HepG2 (cell line): ENCODE measurements at regions not wholly inside any gene's neighbourhood (a gene's known extent, or its start where the extent isn't known, plus 50 kb on each side); places are given as distances from the start of the nearest gene placed in this dataset.

Source experiments
- CBX5 ChIP-seq: sonication (generic); formaldehyde crosslinking; IDR thresholded peaks from 2 replicates; pipeline ENCODE4 v1.4.0; 2020; ENCODE audit warnings: missing genetic modification reagents, borderline replicate concordance
- ELF4 ChIP-seq: sonication (generic); formaldehyde crosslinking; IDR thresholded peaks from 2 replicates; pipeline ENCODE4 v1.5.0; 2020; ENCODE audit warnings: missing genetic modification reagents, mild to moderate bottlenecking, moderate library complexity, borderline replicate concordance
- MED13 ChIP-seq: sonication (generic); formaldehyde crosslinking; IDR thresholded peaks from 2 replicates; pipeline ENCODE4 v1.5.0; 2020; ENCODE audit warnings: missing genetic modification reagents
- MYNN ChIP-seq: sonication (generic); formaldehyde crosslinking; IDR thresholded peaks from 2 replicates; pipeline ENCODE4 v1.4.0; 2020; ENCODE audit warnings: mild to moderate bottlenecking, low read depth, missing genetic modification reagents
- RNF219 ChIP-seq: sonication (generic); formaldehyde crosslinking; IDR thresholded peaks from 2 replicates; pipeline ENCODE4 v1.5.0; 2020; ENCODE audit warnings: mild to moderate bottlenecking, missing genetic modification reagents
- SP1 ChIP-seq, 2 experiments: fragments of 450-650 bp in 1 of 2; sonication (generic) in 1 of 2; formaldehyde crosslinking in 1 of 2; IDR thresholded peaks; 2 replicates each; pipeline versions ENCODE4 v1.4.0 to v1.6.1; 2016 to 2020; ENCODE audit warnings: missing genetic modification reagents in 1 of 2
- SYNCRIP ChIP-seq: fragments of 200-400 bp; formaldehyde crosslinking; IDR thresholded peaks from 2 replicates; pipeline ENCODE4 v1.6.1; 2018; ENCODE audit warnings: mild to moderate bottlenecking, low read depth, low read length; ENCODE audit not compliant: insufficient read depth
- TMF1 ChIP-seq: sonication (generic); formaldehyde crosslinking; IDR thresholded peaks from 2 replicates; pipeline ENCODE4 v1.8.1; 2022; ENCODE audit warnings: low read depth, missing genetic modification reagents
- TP53 ChIP-seq: sonication (generic); formaldehyde crosslinking; conservative IDR thresholded peaks from 2 replicates; pipeline ENCODE4 v1.4.0; 2020; ENCODE audit warnings: missing genetic modification reagents
- ZMYM3 ChIP-seq: sonication (generic); formaldehyde crosslinking; IDR thresholded peaks from 2 replicates; pipeline ENCODE4 v1.5.1; 2020; ENCODE audit warnings: mild to moderate bottlenecking, missing genetic modification reagents
- ZNF18 ChIP-seq: sonication (generic); formaldehyde crosslinking; IDR thresholded peaks from 2 replicates; pipeline ENCODE4 v1.8.0; 2022; ENCODE audit warnings: mild to moderate bottlenecking, missing genetic modification reagents; ENCODE audit not compliant: insufficient replicate concordance
- ZNF33A ChIP-seq: sonication (generic); formaldehyde crosslinking; IDR thresholded peaks from 2 replicates; pipeline ENCODE4 v1.5.1; 2020; ENCODE audit warnings: missing genetic modification reagents, mild to moderate bottlenecking, moderate library complexity, borderline replicate concordance
- ZNF34 ChIP-seq: sonication (generic); formaldehyde crosslinking; IDR thresholded peaks from 2 replicates; pipeline ENCODE4 v1.4.0; 2020; ENCODE audit warnings: mild to moderate bottlenecking, missing genetic modification reagents, borderline replicate concordance
- ZNF558 ChIP-seq: sonication (generic); formaldehyde crosslinking; IDR thresholded peaks from 2 replicates; pipeline ENCODE4 v1.9.0; 2022; ENCODE audit warnings: mild to moderate bottlenecking, missing genetic modification reagents, borderline replicate concordance
- ZNF761 ChIP-seq: sonication (generic); formaldehyde crosslinking; conservative IDR thresholded peaks from 2 replicates; pipeline ENCODE4 v1.4.0; 2020; ENCODE audit warnings: mild to moderate bottlenecking, missing genetic modification reagents
- ZNF781 ChIP-seq: sonication (generic); formaldehyde crosslinking; IDR thresholded peaks from 2 replicates; pipeline ENCODE4 v1.5.1; 2020; ENCODE audit warnings: borderline replicate concordance, mild to moderate bottlenecking, missing genetic modification reagents; ENCODE audit errors: not compliant biosample characterization
- ZSCAN9 ChIP-seq: IDR thresholded peaks from 2 replicates; pipeline ENCODE4 v1.6.1; 2016; ENCODE audit warnings: borderline replicate concordance
- TF ChIP-seq, protein P1 (sequence below): sonication (generic); formaldehyde crosslinking; IDR thresholded peaks from 2 replicates; pipeline ENCODE4 v1.4.0; 2020; ENCODE audit warnings: mild to moderate bottlenecking, missing genetic modification reagents

GRCh38 chr5:6220346-6221088 lies 157.8 kb downstream of the MED10 start (continued):
- TF ChIP-seq SYNCRIP = no peak
- TF ChIP-seq ZNF558 (CRISPR knock-in tag) = no peak; the same call in 1 of the 2 replicates
- no peak for TF ChIP-seq SP1 (IDR thresholded peaks at IDR 0.05)
- TF ChIP-seq SP1 (CRISPR knock-in tag; IDR thresholded peaks at IDR 0.05) = peak; percentile 35; the same call in 1 of the 2 replicates
- no peak for TF ChIP-seq ZNF781 (CRISPR knock-in tag)
- TF ChIP-seq TP53 (CRISPR knock-in tag) = no peak
- no peak for TF ChIP-seq ZNF18 (CRISPR knock-in tag)
- TF ChIP-seq ZNF761 = no peak
- TF ChIP-seq CBX5 (CRISPR knock-in tag) = peak; percentile 91
- TF ChIP-seq RNF219 = no peak
- TF ChIP-seq MED13 (CRISPR knock-in tag) = no peak
- TF ChIP-seq ZNF33A (CRISPR knock-in tag) = no peak
- TF ChIP-seq, protein P1, sequence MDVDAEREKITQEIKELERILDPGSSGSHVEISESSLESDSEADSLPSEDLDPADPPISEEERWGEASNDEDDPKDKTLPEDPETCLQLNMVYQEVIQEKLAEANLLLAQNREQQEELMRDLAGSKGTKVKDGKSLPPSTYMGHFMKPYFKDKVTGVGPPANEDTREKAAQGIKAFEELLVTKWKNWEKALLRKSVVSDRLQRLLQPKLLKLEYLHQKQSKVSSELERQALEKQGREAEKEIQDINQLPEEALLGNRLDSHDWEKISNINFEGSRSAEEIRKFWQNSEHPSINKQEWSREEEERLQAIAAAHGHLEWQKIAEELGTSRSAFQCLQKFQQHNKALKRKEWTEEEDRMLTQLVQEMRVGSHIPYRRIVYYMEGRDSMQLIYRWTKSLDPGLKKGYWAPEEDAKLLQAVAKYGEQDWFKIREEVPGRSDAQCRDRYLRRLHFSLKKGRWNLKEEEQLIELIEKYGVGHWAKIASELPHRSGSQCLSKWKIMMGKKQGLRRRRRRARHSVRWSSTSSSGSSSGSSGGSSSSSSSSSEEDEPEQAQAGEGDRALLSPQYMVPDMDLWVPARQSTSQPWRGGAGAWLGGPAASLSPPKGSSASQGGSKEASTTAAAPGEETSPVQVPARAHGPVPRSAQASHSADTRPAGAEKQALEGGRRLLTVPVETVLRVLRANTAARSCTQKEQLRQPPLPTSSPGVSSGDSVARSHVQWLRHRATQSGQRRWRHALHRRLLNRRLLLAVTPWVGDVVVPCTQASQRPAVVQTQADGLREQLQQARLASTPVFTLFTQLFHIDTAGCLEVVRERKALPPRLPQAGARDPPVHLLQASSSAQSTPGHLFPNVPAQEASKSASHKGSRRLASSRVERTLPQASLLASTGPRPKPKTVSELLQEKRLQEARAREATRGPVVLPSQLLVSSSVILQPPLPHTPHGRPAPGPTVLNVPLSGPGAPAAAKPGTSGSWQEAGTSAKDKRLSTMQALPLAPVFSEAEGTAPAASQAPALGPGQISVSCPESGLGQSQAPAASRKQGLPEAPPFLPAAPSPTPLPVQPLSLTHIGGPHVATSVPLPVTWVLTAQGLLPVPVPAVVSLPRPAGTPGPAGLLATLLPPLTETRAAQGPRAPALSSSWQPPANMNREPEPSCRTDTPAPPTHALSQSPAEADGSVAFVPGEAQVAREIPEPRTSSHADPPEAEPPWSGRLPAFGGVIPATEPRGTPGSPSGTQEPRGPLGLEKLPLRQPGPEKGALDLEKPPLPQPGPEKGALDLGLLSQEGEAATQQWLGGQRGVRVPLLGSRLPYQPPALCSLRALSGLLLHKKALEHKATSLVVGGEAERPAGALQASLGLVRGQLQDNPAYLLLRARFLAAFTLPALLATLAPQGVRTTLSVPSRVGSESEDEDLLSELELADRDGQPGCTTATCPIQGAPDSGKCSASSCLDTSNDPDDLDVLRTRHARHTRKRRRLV (CRISPR knock-in tag) = no peak
- no peak for TF ChIP-seq TMF1 (CRISPR knock-in tag)
- no peak for TF ChIP-seq ZNF34
- no peak for TF ChIP-seq MYNN (CRISPR knock-in tag)
- no peak for TF ChIP-seq ZSCAN9 (CRISPR knock-in tag)
- peak; percentile 61; the same call in 1 of the 2 replicates for TF ChIP-seq ZMYM3 (CRISPR knock-in tag)
- no peak for TF ChIP-seq ELF4
